GM12875 (cell line): ENCODE measurements at regions not wholly inside any gene's neighbourhood (a gene's known extent, or its start where the extent isn't known, plus 50 kb on each side); places are given as distances from the start of the nearest gene placed in this dataset.
"Not testable (repeated sequence)": the region's sequence is repeated elsewhere in the genome, so short reads cannot be mapped to it uniquely, and the experiment has no call there.

Source experiments
- H3K4me3 ChIP-seq: one replicate; pipeline ENCODE4 v1.5.1; 2011; ENCODE audit warnings: low read depth, low read length, control low read depth
- CTCF ChIP-seq: IDR thresholded peaks from 2 replicates; pipeline ENCODE4 v1.5.1; 2011; ENCODE audit warnings: low read depth, mild to moderate bottlenecking, control low read depth, inconsistent platforms, low read length, moderate library complexity, borderline replicate concordance; ENCODE audit not compliant: insufficient read depth

GRCh38 chr18:9042766-9043481 is 59.6 kb upstream of the NDUFV2 start:
- no peak overlapping the region for H3K4me3 ChIP-seq
- no peak for TF ChIP-seq CTCF

DNA sequence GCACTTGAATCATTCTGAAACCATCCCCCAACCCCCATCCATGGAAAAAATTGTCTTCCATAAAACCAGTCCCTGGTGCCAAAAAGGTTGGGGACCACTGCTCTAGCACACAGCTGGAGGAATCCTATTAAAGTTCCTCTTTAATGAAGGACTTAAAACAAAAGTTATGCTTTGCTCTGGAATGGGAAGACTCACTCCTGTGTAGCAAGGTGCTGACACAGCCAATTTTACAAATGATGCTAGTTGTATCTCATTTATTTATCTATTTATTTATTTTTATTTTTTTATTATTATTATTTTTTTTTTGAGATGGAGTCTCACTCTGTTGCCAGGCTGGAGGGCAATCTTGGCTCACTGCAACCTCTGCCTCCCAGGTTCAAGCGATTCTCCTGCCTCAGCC is 58.9 kb upstream of the NDUFV2 start:
- no peak for TF ChIP-seq CTCF
- H3K4me3 ChIP-seq, result no peak overlapping the region

DNA sequence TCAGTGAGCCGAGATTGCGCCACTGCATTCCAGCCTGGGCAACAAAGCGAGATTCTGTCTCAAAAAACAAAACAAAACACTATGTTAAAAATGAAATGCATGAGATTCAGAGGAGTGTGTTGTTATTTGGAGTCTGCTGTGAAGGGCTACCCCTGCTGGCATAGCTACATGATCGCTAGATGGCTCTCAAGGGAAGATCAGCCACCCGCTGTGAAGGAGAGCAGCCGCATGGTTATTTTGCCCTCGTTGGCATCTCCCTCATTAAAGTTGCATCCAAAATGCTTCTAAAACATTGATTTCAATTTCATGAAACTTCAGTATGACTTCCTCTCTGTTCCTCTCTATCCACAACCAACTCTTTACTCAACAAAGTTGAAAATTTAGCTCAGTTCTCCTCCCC is 54.8 kb upstream of the NDUFV2 start:
- no peak overlapping the region for H3K4me3 ChIP-seq
- no peak for TF ChIP-seq CTCF

DNA sequence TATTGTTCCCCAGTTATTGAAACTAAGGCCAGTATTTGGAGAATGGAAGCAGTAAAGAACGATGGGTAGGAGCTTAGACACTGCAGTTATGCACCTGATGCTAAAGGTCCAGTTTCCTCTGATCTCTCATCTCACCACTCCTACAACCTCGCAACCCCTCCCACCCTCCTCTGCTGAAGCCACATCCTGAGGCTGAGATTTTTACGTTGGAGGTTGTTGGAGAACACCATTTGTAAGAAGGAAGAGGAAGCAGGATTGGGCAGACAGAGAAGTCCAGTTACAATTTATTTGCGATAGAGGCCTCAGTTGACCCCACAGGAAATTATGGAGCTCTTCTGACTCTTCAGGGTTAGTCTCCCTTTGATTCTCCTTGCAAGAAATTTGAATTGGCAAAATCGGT is 54.3 kb upstream of the NDUFV2 start:
- no peak overlapping the region for H3K4me3 ChIP-seq
- TF ChIP-seq CTCF, result no peak

DNA sequence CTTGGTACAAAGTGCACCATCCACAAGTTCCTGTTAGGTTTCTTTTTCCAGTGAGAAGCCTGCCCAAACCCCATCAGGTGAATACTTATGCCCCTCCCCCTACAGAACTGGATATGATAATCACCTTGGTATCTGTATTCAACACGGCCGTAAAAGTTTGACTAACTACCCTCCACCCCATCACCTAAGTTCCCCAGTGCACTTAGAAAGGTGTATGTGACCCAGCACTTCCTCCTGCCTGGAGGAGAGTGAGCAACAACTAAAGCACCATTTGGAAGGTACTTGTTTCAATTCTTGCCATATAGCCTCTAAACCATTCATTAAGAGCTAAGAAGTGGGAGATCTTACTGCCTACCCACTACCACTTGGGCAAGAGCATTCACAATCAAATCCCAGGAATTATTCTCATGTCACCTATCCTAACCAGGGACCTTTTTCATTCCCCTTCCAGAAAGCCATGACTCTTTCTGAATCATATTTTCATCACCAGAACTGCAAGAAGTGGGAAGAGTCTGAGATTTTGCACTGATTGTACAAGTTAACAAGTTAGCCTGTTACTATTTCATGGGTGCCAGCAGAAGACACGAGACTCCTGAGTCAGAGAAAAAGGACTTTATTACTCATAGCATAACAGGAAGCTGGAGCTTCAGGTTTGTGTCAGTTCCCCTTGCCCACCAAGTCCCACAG is 53.5 kb upstream of the NDUFV2 start:
- no peak overlapping the region for H3K4me3 ChIP-seq
- TF ChIP-seq CTCF, result no peak

DNA sequence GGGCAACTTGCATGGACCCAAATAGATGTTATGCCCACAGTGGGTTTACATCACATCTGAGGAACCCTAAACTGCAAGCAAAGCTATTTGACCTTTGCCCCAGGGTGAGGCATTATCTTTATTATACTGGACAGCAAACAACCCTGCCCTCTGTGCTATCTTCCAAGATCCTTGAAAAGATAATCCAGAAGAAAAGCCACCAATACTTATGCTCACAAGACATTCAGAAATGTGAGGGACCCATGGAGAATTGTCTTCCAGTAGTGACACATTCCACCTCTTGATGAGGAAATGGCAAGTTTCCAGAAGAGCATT is 53.0 kb upstream of the NDUFV2 start:
- no peak for TF ChIP-seq CTCF
- no peak overlapping the region for H3K4me3 ChIP-seq

DNA sequence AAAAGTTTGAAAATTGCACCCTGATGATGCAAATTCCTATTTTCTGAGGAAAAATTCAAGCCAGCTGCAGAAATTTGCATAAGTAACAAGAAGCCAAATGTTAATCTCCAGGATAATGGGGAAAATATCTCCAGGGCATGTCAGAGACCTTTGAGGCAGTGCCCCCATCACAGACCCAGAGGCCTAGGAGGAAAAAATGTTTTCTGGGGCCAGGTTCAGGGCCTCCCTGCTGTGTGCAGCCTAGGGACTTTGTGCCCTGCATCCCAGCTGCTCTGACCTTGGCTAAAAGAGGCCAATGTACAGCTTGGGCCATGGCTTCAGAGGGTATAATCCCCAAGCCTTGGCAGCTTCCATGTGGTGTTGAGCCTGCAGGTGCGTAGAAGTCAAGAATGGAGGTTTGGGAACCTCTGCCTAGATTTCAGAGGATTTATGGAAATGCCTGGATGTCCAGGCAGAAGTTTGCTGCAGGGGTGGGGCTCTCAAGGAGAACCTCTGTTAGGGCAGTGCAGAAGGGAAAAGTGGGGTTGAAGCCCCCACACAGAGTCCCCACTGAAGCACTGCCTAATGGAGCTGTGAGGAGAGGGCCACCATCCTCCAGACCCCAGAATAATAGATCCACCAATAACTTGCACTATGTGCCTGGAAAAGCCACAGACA is 51.7 kb upstream of the NDUFV2 start:
- not testable (repeated sequence) for H3K4me3 ChIP-seq
